ENCODE measurements at regions not wholly inside any gene's neighbourhood (a gene's known extent, or its start where the extent isn't known, plus 50 kb on each side); places are given as distances from the start of the nearest gene placed in this dataset.
"Not testable (repeated sequence)": the region's sequence is repeated elsewhere in the genome, so short reads cannot be mapped to it uniquely, and the experiment has no call there.

- DNase-seq = no peak
These were observed 57.3 kb downstream of the MED10 start for GRCh38 chr5:6321078-6321477.

DNA sequence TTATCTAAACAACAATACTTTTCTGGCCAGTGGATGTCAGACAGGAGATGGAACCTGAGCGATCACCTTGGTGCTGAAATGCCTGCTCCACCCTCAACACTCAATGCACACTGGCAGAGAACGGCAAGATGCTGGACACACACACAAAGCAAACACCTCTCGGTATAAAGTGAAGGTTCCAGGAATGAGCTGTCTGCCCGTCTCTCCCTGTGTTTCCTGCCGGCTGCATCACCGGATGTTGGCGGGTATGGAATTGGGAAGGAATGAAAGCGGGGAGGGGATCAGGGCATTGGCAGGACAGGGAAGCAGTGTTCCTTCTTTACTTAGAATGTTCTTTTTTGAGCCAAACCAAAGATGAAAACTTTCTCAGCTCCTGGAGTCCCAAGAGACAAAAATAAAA, 59.2 kb downstream of the MED10 start:
- no peak for DNase-seq

DNA sequence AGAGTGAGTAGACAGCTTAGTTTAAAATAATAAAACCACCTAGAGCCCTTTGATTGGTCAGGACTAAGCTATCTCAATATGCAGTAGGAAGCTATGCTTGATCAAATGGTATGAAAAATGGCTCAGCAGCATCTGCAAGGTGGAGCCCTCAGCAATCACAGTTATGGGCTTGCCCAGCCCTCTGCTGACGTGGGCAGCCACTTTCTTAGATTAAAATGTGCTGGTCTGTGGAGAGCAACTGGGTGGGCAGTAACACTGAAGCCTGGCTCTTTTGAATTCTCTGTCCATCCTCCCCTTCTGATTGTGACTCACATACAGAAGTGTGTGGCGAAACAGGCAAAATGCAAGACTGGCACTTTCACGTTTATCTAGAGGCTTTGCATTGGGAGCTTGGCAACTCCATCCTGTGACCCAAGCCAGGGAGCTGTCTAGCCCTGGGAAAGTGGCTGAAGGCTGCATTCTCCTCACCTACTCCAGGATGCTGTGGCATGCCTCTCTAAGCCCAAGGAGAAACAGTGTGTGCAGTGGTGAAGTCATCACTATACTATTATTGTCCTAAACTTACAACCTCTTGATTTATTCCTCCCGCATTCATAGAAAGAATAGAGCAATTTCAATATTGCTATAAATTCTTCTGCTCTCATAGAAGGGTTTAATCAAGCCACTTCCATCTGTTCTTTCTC, 61.1 kb downstream of the MED10 start:
- DNase-seq = no peak

GRCh38 chr5:6315580-6315979, 62.8 kb downstream of the MED10 start:
- no peak for DNase-seq

DNA sequence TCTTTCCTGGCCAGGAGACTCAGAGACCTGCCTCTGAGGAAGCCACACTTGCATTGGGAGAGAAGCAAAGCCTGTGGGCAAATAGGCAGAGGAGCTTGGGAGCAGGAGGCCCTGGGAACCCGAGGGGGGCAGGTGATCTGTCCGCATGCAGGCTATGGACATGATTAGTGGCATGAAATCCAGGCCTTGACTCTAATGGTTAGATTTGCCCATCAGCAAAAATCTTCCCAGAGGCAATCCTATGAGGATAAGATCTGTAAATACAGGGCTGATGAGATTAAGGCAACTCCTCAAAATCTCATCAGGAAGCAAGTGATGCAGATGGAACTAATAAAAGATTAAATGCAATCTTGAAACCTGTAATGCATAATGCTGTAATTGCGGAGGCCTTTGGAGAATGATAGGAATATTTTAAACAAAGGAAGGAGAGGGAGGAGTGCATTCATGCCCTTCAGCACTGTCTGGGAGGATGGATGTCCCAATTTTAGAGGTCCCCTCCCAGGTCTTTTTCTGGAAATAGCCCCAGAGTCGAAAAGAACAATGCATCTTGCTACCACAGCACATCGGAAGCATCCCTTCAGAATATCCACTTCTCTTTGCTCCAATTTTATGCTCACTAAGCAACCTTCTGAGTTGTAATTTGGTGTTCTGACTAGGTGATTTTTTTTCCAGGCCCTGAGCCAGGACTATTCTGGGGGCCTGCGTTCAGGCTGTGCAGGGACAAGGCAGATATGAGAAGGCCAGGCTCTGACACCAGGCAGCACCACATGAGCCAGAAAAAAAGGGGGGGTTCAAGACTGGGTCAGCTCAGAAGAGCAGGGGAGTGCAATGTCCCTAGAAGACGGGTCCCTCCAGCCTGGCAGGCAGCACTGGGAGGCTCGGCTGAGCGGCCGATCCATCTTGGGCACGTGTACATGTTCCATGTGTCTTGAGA, 66.5 kb downstream of the MED10 start:
- DNase-seq = no peak

- no peak for DNase-seq
These were observed 68.4 kb downstream of the MED10 start for GRCh38 chr5:6309949-6310348.

DNA sequence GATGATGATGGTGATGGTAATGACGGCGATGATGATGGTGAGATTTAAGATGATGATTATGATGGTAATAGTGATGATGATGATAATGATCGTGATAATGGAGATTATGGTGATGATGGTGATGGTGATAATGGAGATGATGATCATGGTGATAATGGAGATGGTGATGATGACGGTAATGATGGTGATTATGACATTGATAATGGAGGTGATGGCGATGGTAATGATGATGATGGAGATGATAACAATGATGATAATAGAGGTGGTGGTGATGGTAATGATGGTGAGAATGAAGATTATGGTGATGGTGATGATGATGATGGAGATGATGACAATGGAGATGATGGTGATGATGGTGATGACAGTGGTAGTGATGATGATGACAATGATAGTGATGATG, 69.7 kb downstream of the MED10 start:
- DNase-seq = no peak

GRCh38 chr5:6307304-6307703, 71.0 kb downstream of the MED10 start:
- no peak for DNase-seq

- DNase-seq = no peak
These were observed 72.5 kb downstream of the MED10 start for GRCh38 chr5:6305853-6306252.

- DNase-seq = peak; percentile 2
These were observed 75.7 kb downstream of the MED10 start for GRCh38 chr5:6302684-6303083.

DNA sequence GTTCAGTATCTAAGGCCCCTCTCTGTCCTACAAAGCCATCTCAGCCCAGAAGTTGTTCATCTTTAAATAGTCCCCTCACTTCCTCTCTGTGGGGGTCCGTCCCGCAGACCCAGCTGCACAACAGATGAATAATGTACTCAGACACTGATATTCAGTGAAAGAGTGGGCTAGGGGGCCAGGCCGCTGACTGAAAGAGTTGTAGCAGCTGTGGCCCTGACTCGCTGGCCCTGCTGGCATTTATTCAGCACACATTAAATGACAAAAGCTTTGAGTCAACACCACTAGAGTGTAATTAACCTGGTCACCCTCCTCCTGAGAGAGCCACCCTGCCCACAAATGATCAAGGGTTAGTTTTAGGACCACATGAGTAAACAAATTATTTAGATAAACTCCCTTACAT, 76.3 kb downstream of the MED10 start:
- DNase-seq = no peak

- no peak for DNase-seq
These were observed 81.8 kb downstream of the MED10 start for GRCh38 chr5:6296524-6296923.

- DNase-seq = peak; percentile 10
These were observed 86.4 kb downstream of the MED10 start for GRCh38 chr5:6291961-6292360.

DNA sequence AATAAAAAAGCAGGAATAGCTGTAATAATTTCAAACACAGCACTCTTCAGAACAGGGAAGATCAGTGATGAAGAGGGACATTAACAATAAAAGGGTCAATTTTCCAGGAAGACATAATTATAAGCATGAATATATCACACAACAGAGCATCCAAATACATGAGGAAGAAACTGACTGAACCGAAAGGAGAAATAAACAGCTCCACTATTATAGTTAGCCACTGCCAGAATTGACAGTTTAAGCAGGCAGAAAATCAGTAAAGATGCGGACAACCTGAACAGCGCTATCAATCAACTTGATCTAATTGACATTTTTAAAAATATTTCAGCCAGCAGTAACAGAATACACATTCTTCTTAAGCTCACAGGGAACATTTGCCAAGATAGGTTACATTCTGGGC, 89.1 kb downstream of the MED10 start:
- DNase-seq = no peak

DNA sequence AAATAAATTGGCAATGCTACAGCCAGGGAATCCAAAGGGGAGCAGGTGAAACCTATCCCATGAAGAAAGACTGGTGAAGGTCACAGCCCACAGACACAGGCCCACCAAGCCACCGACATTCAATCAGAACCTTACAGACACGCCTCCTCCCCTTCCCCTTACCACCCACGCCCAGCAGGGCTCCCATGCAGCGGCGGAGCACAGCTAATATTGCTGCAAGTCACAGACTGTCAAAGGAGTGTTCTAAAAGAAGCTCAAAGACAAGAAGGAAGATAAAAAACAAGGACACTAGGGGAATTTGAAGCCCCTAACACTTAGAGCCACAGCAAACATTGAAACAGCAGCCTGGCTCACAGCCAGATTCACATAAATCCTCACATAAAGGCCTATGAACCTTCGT, 91.2 kb downstream of the MED10 start:
- DNase-seq = no peak

GRCh38 chr5:6286404-6286803, 91.9 kb downstream of the MED10 start:
- DNase-seq = no peak

DNA sequence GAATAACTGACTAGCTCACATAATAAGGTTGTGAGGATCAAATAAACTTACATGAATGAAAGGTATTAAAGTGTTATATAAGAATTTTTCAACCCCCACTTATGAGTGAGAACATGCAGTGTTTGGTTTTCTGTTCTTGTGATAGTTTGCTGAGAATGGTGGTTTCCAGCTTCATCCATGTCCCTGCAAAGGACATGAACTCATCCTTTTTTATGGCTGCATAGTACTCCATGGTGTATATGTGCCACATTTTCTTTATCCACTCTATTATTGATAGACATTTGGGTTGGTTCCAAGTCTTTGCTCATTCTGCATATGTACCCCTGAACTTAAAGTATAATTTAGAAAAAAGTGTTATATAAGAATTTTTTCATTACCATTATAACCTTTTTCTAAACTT, 93.9 kb downstream of the MED10 start:
- not testable (repeated sequence) for DNase-seq

DNA sequence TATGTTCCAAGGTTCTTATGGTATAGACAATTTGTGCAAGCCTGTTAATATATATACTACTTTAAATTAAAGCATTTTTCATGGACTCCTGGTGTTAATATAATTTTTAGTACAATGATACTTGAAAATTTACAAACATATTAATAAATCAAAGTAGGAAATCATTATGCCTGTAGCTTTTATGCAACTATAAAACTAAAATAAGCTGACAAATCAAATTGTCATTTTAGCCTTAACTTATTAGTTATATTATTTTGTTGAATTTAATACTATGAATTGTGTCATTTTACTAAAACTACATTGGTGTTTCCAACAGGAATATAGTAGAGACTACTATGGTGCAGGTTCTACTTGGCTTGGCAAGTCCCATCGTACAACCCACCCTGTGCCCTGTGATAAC, 96.0 kb downstream of the MED10 start:
- DNase-seq = no peak

DNA sequence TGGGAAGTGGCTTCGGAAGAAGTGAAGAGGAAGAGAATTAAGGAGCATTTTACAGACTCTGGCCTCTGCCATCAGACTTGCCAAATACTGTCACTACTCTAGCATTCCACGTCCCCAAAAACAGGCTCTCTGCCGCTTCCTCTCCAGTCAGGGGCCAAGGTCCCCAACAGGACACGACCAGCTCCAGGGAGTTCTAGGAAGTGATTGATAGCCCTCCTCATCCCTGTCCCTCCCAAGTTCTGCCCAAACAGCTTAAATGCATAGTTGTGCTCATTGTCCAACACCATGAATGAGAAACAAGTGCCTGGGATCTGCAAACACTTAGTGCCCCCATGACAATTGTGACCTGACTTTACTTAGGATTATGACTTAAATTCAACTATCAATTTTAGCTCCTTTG, 96.5 kb downstream of the MED10 start:
- no peak for DNase-seq

- no peak for DNase-seq
These were observed 97.8 kb downstream of the MED10 start for GRCh38 chr5:6280425-6281100.

DNA sequence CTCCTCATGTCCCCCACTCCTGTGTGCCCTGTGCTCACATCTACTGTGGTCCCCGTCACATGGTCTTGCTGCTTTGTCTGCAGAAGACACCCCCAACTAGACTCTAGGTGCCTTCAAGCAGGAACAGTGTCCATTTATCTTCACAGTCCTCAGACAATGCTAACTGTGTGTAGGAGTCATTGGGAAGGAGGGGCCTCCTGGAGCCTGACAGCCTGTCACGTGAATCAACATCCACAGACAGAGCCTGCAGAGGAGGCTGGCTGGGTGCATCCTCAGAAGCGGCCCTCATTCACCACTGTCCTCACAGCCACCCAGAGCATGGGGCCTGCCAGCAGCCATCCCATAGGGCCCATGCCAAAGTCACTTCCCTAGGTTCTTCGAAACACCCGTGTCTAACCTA, 98.7 kb downstream of the MED10 start:
- DNase-seq = no peak

- no peak for DNase-seq
These were observed 103.4 kb downstream of the MED10 start for GRCh38 chr5:6274846-6275543.

- DNase-seq = no peak
These were observed 104.6 kb downstream of the MED10 start for GRCh38 chr5:6273749-6274148.

All from EL (cell line).